ENCODE measurements at regions not wholly inside any gene's neighbourhood (a gene's known extent, or its start where the extent isn't known, plus 50 kb on each side); places are given as distances from the start of the nearest gene placed in this dataset.

- no peak for TF ChIP-seq CTCF (IDR thresholded peaks at IDR 0.05; ENCODE audit: borderline replicate concordance, extremely low read depth, insufficient read depth)
- Histone ChIP-seq H3K9ac (ENCODE audit: low read length in 3 of 3) (no peak overlapping the region), H3K27me3 (ENCODE audit: control insufficient read depth, insufficient read depth, low read length) (no peaks in the 10 kb centered on the region), H3K4me3 (ENCODE audit: low read length in 3 of 3) (no peak overlapping the region), H3K36me3 (ENCODE audit: control insufficient read depth in 2 of 3, insufficient read depth in 3 of 3, low read length in 3 of 3) (no peaks in the 10 kb centered on the region), H3K9me3 (ENCODE audit: control insufficient read depth in 2 of 3, insufficient read depth in 1 of 3, low read length in 3 of 3) (no peaks in the 10 kb centered on the region), H3K4me1 (ENCODE audit: control insufficient read depth in 2 of 3, insufficient read depth in 2 of 3, low read depth in 1 of 3, low read length in 3 of 3) (no peaks in the 10 kb centered on the region), H3K27ac (ENCODE audit: low read depth in 2 of 2, low read length in 2 of 2) (no peak overlapping the region)
- DNase-seq (no peak), FAIRE-seq (no peak)
- intact Hi-C loops (cut with DNase I) = no loop called here
These were observed 70.7 kb upstream of the DCBLD2 start for GRCh38 chr3:98972155-98972554.

GRCh38 chr3:98971169-98971681 lies 69.7 kb upstream of the DCBLD2 start:
- H3K27ac ChIP-seq (ENCODE audit: low read depth in 2 of 2, low read length in 2 of 2) = no peak overlapping the region
- DNase-seq (no peak), FAIRE-seq (no peak)
- intact Hi-C loops (cut with DNase I) = no loop called here
- H3K9me3 ChIP-seq (ENCODE audit: control insufficient read depth in 2 of 3, insufficient read depth in 1 of 3, low read length in 3 of 3) = no peaks in the 10 kb centered on the region
- no peaks in the 10 kb centered on the region for H3K4me1 ChIP-seq (ENCODE audit: control insufficient read depth in 2 of 3, insufficient read depth in 2 of 3, low read depth in 1 of 3, low read length in 3 of 3)
- H3K9ac ChIP-seq (ENCODE audit: low read length in 3 of 3) = no peak overlapping the region
- H3K4me3 ChIP-seq (ENCODE audit: low read length in 3 of 3) = no peak overlapping the region
- no peaks in the 10 kb centered on the region for H3K27me3 ChIP-seq (ENCODE audit: control insufficient read depth, insufficient read depth, low read length)
- TF ChIP-seq CTCF (IDR thresholded peaks at IDR 0.05; ENCODE audit: borderline replicate concordance, extremely low read depth, insufficient read depth) = no peak
- H3K36me3 ChIP-seq (ENCODE audit: control insufficient read depth in 2 of 3, insufficient read depth in 3 of 3, low read length in 3 of 3) = no peaks in the 10 kb centered on the region

GRCh38 chr3:98969295-98969694 lies 67.8 kb upstream of the DCBLD2 start:
- Histone ChIP-seq H3K4me3 (ENCODE audit: low read length in 3 of 3) (no peak overlapping the region), H3K9ac (ENCODE audit: low read length in 3 of 3) (no peak overlapping the region), H3K27me3 (ENCODE audit: control insufficient read depth, insufficient read depth, low read length) (no peaks in the 10 kb centered on the region), H3K9me3 (ENCODE audit: control insufficient read depth in 2 of 3, insufficient read depth in 1 of 3, low read length in 3 of 3) (no peaks in the 10 kb centered on the region), H3K4me1 (ENCODE audit: control insufficient read depth in 2 of 3, insufficient read depth in 2 of 3, low read depth in 1 of 3, low read length in 3 of 3) (no peaks in the 10 kb centered on the region), H3K27ac (ENCODE audit: low read depth in 2 of 2, low read length in 2 of 2) (no peak overlapping the region), H3K36me3 (ENCODE audit: control insufficient read depth in 2 of 3, insufficient read depth in 3 of 3, low read length in 3 of 3) (no peaks in the 10 kb centered on the region)
- TF ChIP-seq CTCF (IDR thresholded peaks at IDR 0.05; ENCODE audit: borderline replicate concordance, extremely low read depth, insufficient read depth) = no peak
- intact Hi-C loops (cut with DNase I) = no loop called here
- FAIRE-seq (no peak), DNase-seq (no peak)

GRCh38 chr3:98968824-98969223 lies 67.3 kb upstream of the DCBLD2 start:
- Histone ChIP-seq H3K4me3 (ENCODE audit: low read length in 3 of 3) (no peak overlapping the region), H3K27me3 (ENCODE audit: control insufficient read depth, insufficient read depth, low read length) (no peaks in the 10 kb centered on the region), H3K27ac (ENCODE audit: low read depth in 2 of 2, low read length in 2 of 2) (no peak overlapping the region), H3K9me3 (ENCODE audit: control insufficient read depth in 2 of 3, insufficient read depth in 1 of 3, low read length in 3 of 3) (no peaks in the 10 kb centered on the region), H3K9ac (ENCODE audit: low read length in 3 of 3) (no peak overlapping the region), H3K4me1 (ENCODE audit: control insufficient read depth in 2 of 3, insufficient read depth in 2 of 3, low read depth in 1 of 3, low read length in 3 of 3) (no peaks in the 10 kb centered on the region), H3K36me3 (ENCODE audit: control insufficient read depth in 2 of 3, insufficient read depth in 3 of 3, low read length in 3 of 3) (no peaks in the 10 kb centered on the region)
- DNase-seq = no peak
- intact Hi-C loops (cut with DNase I) = no loop called here
- no peak for TF ChIP-seq CTCF (IDR thresholded peaks at IDR 0.05; ENCODE audit: borderline replicate concordance, extremely low read depth, insufficient read depth)
- no peak for FAIRE-seq

Measured in kidney (tissue), 13 donors.